AG09319 (cell line): ENCODE measurements at regions not wholly inside any gene's neighbourhood (a gene's known extent, or its start where the extent isn't known, plus 50 kb on each side); places are given as distances from the start of the nearest gene placed in this dataset.

Experiments
- DNase-seq: peaks from one replicate; pipeline ENCODE4 v3.0.0-alpha.2; 2010; ENCODE audit warnings: low read depth; ENCODE audit errors: extremely low read depth
- CTCF ChIP-seq: IDR thresholded peaks from 2 replicates; pipeline ENCODE4 v1.5.1; 2011; ENCODE audit warnings: low read depth, mild to moderate bottlenecking, inconsistent platforms, low read length, moderate library complexity

GRCh38 chr1:58919226-58919958 lies 135.5 kb upstream of the JUN start:
- no peak for TF ChIP-seq CTCF
- DNase-seq = no peak

DNA sequence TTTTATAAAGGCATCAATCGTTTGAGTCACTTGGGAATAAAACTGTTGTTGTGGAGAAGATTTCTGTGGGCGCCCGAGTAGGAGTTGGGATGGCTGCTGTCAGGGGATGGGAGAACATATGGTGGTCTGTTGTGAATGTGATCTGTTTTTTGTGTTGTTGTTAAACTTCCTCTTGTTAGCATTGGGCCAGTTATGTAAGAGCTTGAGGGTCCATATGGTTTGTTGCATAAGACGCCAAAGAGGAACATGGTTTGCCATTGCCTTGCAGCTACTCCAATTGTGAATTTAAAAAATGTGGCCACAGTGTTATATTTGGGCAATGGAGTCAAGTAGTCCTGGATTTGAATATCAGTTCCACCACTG lies 136.1 kb upstream of the JUN start:
- TF ChIP-seq CTCF = no peak
- no peak for DNase-seq

DNA sequence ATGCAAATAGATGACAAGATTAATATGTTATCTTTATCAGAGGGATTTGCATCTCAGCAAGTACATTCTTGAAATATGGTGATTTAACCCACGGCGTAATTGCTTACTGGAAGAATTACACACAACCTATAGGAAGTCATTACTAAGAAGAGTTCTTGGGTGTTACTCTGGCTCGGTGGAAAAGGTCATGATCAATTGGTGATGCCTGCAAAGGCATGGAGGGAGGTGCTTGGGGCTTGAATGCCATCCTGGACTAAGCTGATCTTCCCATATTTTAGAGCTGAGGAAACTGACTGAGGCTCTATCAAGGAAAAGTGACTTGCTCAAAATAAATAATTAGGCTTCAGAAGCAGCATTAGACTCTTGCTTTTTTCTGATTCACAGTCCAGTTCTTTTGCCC lies 137.5 kb upstream of the JUN start:
- DNase-seq = no peak
- no peak for TF ChIP-seq CTCF

- DNase-seq = no peak
- TF ChIP-seq CTCF = no peak
These were observed 137.9 kb upstream of the JUN start for GRCh38 chr1:58921751-58922150.

- no peak for TF ChIP-seq CTCF
- no peak for DNase-seq
These were observed 138.6 kb upstream of the JUN start for GRCh38 chr1:58922302-58923089.

DNA sequence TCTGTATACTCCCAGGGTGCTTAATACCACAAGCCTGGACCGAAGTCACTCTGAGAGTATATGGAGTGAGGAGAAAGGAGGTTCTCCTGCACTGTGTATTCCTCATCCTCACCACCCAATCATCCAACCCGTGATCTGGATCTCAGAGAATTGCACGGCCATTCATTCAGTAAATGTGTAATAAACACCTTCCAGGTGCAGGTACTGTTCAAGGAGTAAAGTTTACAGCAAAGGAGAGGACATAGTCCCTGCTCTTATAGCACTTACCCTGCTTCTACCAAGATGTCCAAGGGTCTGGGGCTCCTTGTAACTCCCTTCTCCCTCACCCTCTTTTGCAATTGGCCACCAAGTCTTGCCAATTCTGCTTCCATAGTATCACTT lies 139.2 kb upstream of the JUN start:
- TF ChIP-seq CTCF = no peak
- DNase-seq = no peak

DNA sequence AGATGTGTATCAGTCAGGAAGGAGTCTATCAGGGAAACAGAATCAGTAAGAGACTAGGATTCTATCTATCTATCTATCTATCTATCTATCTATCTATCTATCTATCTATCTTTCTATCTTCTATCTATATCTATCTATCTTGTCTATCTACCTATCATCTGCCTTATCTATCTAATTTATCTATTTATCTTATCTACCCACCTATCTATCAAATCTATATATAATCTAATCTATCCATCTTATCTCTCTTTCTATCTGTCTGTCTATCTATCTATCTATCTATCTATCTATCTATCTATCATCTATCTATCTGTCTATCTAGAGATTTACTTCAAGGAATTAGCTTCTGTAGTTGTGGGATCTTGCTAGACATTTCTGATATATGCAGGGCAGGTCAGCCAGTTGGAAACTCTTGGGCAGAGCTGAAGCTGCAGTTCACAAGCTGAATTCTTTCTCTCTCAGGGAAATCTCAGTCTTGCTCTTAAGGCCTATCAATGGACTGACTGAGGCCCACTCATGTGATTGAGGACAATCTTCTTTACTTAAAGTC lies 140.2 kb upstream of the JUN start:
- no peak for DNase-seq
- no peak for TF ChIP-seq CTCF
